ENCODE measurements at regions not wholly inside any gene's neighbourhood (a gene's known extent, or its start where the extent isn't known, plus 50 kb on each side); places are given as distances from the start of the nearest gene placed in this dataset.

GRCh38 chr6:15780437-15780836, 117.6 kb upstream of the DTNBP1 start:
- TF ChIP-seq, protein P1, sequence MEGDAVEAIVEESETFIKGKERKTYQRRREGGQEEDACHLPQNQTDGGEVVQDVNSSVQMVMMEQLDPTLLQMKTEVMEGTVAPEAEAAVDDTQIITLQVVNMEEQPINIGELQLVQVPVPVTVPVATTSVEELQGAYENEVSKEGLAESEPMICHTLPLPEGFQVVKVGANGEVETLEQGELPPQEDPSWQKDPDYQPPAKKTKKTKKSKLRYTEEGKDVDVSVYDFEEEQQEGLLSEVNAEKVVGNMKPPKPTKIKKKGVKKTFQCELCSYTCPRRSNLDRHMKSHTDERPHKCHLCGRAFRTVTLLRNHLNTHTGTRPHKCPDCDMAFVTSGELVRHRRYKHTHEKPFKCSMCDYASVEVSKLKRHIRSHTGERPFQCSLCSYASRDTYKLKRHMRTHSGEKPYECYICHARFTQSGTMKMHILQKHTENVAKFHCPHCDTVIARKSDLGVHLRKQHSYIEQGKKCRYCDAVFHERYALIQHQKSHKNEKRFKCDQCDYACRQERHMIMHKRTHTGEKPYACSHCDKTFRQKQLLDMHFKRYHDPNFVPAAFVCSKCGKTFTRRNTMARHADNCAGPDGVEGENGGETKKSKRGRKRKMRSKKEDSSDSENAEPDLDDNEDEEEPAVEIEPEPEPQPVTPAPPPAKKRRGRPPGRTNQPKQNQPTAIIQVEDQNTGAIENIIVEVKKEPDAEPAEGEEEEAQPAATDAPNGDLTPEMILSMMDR (IDR thresholded peaks at IDR 0.05): no peak
- DNase-seq (ENCODE audit: low spot score) (no peak), ATAC-seq (ENCODE audit: low FRiP score) (no peak)

GRCh38 chr6:15779726-15780125, 116.9 kb upstream of the DTNBP1 start:
- DNase-seq (ENCODE audit: low spot score): no peak
- TF ChIP-seq, protein P1 (IDR thresholded peaks at IDR 0.05): no peak
- no peak for ATAC-seq (ENCODE audit: low FRiP score)

- ATAC-seq (ENCODE audit: low FRiP score) (no peak), DNase-seq (ENCODE audit: low spot score) (no peak)
- TF ChIP-seq, protein P1 (IDR thresholded peaks at IDR 0.05): no peak
Observed at GRCh38 chr6:15776458-15776980, 113.7 kb upstream of the DTNBP1 start.

DNA sequence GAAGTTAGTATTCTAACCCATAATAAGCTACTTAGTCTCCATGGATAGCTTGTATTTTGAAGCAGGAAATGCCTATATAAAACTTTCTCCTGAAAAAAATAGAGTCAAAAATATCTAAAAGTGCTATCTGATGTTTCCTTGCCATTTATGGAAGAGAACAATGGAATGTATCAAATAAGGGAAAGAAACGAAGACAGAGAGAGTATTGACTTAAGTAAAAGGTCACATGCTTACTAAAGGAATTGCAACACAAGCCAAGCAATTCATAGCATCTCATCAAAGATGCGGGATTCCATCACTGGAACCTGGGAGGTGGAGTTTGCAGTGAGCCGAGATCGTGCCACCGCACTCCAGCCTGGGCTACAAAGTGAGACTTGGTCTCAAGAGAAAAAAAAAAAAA, 112.9 kb upstream of the DTNBP1 start:
- no peak for DNase-seq (ENCODE audit: low spot score)

DNA sequence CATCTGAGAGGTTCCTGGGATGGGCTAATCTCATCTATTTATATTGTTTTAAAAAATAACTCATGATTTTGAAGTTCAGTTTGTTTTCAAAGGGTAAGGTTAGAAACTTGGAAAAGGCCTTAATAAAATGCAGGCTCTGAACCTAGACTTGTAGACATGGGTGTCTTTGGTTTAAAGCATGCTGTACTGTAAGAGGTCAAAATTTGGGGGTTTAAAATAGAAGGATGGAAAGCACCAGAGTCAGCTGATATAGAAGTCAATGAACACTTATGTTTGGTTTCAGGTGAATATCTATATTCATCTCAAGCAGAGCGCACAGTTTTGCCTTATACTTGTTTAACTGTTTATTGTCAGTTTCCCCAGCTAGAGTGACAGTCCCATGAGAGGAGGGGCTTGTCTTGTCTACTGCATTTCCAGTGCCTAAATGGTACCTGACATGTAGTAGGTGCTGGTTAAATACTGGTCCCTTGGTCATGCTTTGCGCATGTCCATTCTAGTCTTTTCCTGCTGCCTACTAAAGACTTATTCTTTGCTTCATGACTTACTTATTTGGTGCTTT, 112.3 kb upstream of the DTNBP1 start:
- no peak for DNase-seq (ENCODE audit: low spot score)
- TF ChIP-seq, protein P1 (IDR thresholded peaks at IDR 0.05): no peak
- ATAC-seq (ENCODE audit: low FRiP score): no peak

More for the DNA sequence above, 112.9 kb upstream of the DTNBP1 start:
- no peak for ATAC-seq (ENCODE audit: low FRiP score)
- TF ChIP-seq, protein P1 (IDR thresholded peaks at IDR 0.05): no peak

DNA sequence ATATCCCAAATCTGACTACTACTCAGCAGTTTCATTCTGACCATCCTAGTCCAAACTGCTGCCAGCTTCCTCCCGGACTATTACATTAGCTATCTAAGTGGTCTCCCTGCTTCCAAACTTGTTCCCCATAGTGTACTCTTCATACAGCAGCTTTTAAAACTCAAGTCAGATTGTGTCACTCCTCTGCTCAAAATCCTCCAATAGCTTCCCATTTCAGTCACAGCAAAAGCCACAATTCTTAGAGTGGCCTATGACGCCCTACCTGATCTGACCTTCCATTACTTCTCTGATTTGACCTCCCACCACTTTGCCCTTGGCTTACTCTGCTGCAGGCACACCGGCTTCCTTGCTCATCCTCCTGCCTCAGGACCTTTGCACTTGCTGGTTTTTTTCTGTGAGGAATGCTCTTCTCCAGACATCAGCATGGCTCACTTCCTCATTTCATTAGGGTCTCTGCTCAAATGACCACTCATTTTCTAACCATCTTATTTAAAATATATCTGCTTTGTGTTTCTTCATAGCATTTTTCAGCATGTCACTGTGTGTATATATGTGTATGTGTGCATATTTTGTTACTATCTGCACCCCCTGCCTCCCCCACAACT, 111.1 kb upstream of the DTNBP1 start:
- ATAC-seq (ENCODE audit: low FRiP score): no peak
- DNase-seq (ENCODE audit: low spot score): no peak
- TF ChIP-seq, protein P1 (IDR thresholded peaks at IDR 0.05): no peak
